Dedifferentiated amniotic fluid mesenchymal stem cell (primary cell): ENCODE measurements at regions not wholly inside any gene's neighbourhood (a gene's known extent, or its start where the extent isn't known, plus 50 kb on each side); places are given as distances from the start of the nearest gene placed in this dataset.

Experiments
- DNase-seq: peaks from one replicate; pipeline ENCODE4 v3.0.0-alpha.2; 2016; ENCODE audit errors: extremely low spot score

GRCh38 chr13:90070362-90070761 is 1277.1 kb upstream of the MIR17HG start:
- no peak for DNase-seq

GRCh38 chr13:90070837-90071525 is 1276.5 kb upstream of the MIR17HG start:
- no peak for DNase-seq

GRCh38 chr13:90084684-90085290 is 1262.7 kb upstream of the MIR17HG start:
- DNase-seq, result no peak

GRCh38 chr13:90089051-90089450 is 1258.4 kb upstream of the MIR17HG start:
- DNase-seq, result no peak

- DNase-seq, result no peak
Measured at GRCh38 chr13:90091611-90092010, 1255.9 kb upstream of the MIR17HG start.

GRCh38 chr13:90094357-90094756 is 1253.1 kb upstream of the MIR17HG start:
- DNase-seq, result no peak

- DNase-seq, result no peak
Measured at GRCh38 chr13:90098577-90098976, 1248.9 kb upstream of the MIR17HG start.

GRCh38 chr13:90099847-90100246 is 1247.6 kb upstream of the MIR17HG start:
- DNase-seq, result no peak

GRCh38 chr13:90103099-90103784 is 1244.2 kb upstream of the MIR17HG start:
- DNase-seq, result no peak

- no peak for DNase-seq
Measured at GRCh38 chr13:90104764-90105163, 1242.7 kb upstream of the MIR17HG start.

- no peak for DNase-seq
Measured at GRCh38 chr13:90105276-90105675, 1242.2 kb upstream of the MIR17HG start.

- DNase-seq, result no peak
Measured at GRCh38 chr13:90105849-90106496, 1241.5 kb upstream of the MIR17HG start.

GRCh38 chr13:90107661-90108060 is 1239.8 kb upstream of the MIR17HG start:
- DNase-seq, result no peak

GRCh38 chr13:90108547-90108946 is 1238.9 kb upstream of the MIR17HG start:
- DNase-seq, result no peak

GRCh38 chr13:90116121-90116520 is 1231.4 kb upstream of the MIR17HG start:
- no peak for DNase-seq

- no peak for DNase-seq
Measured at GRCh38 chr13:90118467-90119071, 1228.9 kb upstream of the MIR17HG start.

GRCh38 chr13:90120026-90120425 is 1227.5 kb upstream of the MIR17HG start:
- no peak for DNase-seq

- DNase-seq, result no peak
Measured at GRCh38 chr13:90121784-90122183, 1225.7 kb upstream of the MIR17HG start.

GRCh38 chr13:90122531-90122930 is 1225.0 kb upstream of the MIR17HG start:
- no peak for DNase-seq

GRCh38 chr13:90135558-90135957 is 1211.9 kb upstream of the MIR17HG start:
- DNase-seq, result no peak

- no peak for DNase-seq
Measured at GRCh38 chr13:90142251-90142650, 1205.2 kb upstream of the MIR17HG start.

- DNase-seq, result no peak
Measured at GRCh38 chr13:90154311-90154960, 1193.1 kb upstream of the MIR17HG start.
